Fibroblast of lung (primary cell): ENCODE measurements at regions not wholly inside any gene's neighbourhood (a gene's known extent, or its start where the extent isn't known, plus 50 kb on each side); places are given as distances from the start of the nearest gene placed in this dataset.
A peak's percentile ranks its signal among the peaks of the same experiment; 100 is the strongest.

Source experiments
- DNase-seq, 2 donors: peaks; one replicate each; pipeline versions ENCODE4 v3.0.0 to v3.0.0-alpha.2; 2010; ENCODE audit warnings: low read depth in 2 of 2
- H2AFZ ChIP-seq: 2 replicates; pipeline ENCODE4 v1.5.1; 2012; ENCODE audit warnings: low read length, control low read depth, inconsistent platforms
- H3K27ac ChIP-seq: 2 replicates; pipeline ENCODE4 v1.5.1; 2011; ENCODE audit warnings: low read length, control low read depth; ENCODE audit not compliant: insufficient read depth
- H3K27me3 ChIP-seq: 2 replicates; pipeline ENCODE4 v1.5.1; 2011; ENCODE audit warnings: mild to moderate bottlenecking, low read length; ENCODE audit not compliant: control insufficient read depth, insufficient read depth
- H3K36me3 ChIP-seq: 2 replicates; pipeline ENCODE4 v1.5.1; 2011; ENCODE audit warnings: low read length; ENCODE audit not compliant: control insufficient read depth, insufficient read depth
- H3K4me1 ChIP-seq: 2 replicates; pipeline ENCODE4 v1.5.1; 2011; ENCODE audit warnings: low read length; ENCODE audit not compliant: control insufficient read depth, insufficient read depth; ENCODE audit errors: extremely low read depth
- H3K4me2 ChIP-seq: 2 replicates; pipeline ENCODE4 v1.5.1; 2011; ENCODE audit warnings: low read length, control low read depth; ENCODE audit not compliant: insufficient read depth; ENCODE audit errors: extremely low read depth
- H3K4me3 ChIP-seq, 4 experiments: fragments of 200-600 bp in 1 of 4; sonication (generic) in 1 of 4; replicated peaks in 1 of 4; 2 replicates each; pipeline ENCODE4 v1.5.1; 2011 to 2016; ENCODE audit warnings: low read length in 4 of 4, low read depth in 3 of 4, mild to moderate bottlenecking in 3 of 4, control low read depth in 2 of 4, inconsistent platforms in 1 of 4, mixed read lengths in 1 of 4; ENCODE audit not compliant: insufficient read depth in 1 of 4; ENCODE audit errors: control extremely low read depth in 1 of 4
- H3K79me2 ChIP-seq: 2 replicates; pipeline ENCODE4 v1.5.1; 2012; ENCODE audit warnings: mild to moderate bottlenecking, low read length, inconsistent platforms; ENCODE audit not compliant: control insufficient read depth, insufficient read depth
- H3K9ac ChIP-seq: 2 replicates; pipeline ENCODE4 v1.5.1; 2011; ENCODE audit warnings: mild to moderate bottlenecking, low read length, control low read depth; ENCODE audit not compliant: insufficient read depth
- H3K9me3 ChIP-seq: 2 replicates; pipeline ENCODE4 v1.5.1; 2012; ENCODE audit warnings: low read depth, low read length; ENCODE audit not compliant: control insufficient read depth, insufficient read depth
- H4K20me1 ChIP-seq: 2 replicates; pipeline ENCODE4 v1.5.1; 2011; ENCODE audit warnings: low read length; ENCODE audit not compliant: control insufficient read depth, insufficient read depth; ENCODE audit errors: extremely low read depth
- EZH2 ChIP-seq: IDR thresholded peaks from 2 replicates; pipeline ENCODE4 v1.5.1; 2012; ENCODE audit warnings: low read length, control low read depth, mild to moderate bottlenecking; ENCODE audit errors: missing control alignments
- TF ChIP-seq, protein P1 (sequence below), 2 donors: IDR thresholded peaks in 1 of 2; conservative IDR thresholded peaks in 1 of 2; 1 replicate in 1 of 2; 2 replicates in 1 of 2; pipeline ENCODE4 v1.5.1; 2011 to 2012; ENCODE audit warnings: low read length in 2 of 2, control low read depth in 1 of 2, inconsistent platforms in 1 of 2, low read depth in 1 of 2, mild to moderate bottlenecking in 1 of 2

DNA sequence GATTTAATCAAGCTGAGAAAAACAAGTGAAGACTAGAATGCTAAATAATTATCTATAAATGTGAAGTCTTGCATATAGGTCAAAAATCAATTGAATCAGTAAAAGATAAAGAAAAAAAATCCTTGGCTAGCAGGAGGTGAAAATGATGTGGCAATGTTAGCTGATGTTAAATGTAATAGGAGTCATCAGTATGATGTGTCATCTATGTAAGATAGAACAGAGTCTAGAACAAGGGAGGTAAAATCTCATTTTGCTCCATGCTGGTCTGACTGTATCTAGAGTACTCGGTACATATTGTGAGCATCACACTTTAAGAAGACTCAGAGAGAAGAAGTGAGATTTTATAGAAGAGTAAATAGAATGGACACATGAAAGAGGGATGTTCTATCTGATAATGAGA is 721.2 kb downstream of the ETS1 start:
- TF ChIP-seq, protein P1, sequence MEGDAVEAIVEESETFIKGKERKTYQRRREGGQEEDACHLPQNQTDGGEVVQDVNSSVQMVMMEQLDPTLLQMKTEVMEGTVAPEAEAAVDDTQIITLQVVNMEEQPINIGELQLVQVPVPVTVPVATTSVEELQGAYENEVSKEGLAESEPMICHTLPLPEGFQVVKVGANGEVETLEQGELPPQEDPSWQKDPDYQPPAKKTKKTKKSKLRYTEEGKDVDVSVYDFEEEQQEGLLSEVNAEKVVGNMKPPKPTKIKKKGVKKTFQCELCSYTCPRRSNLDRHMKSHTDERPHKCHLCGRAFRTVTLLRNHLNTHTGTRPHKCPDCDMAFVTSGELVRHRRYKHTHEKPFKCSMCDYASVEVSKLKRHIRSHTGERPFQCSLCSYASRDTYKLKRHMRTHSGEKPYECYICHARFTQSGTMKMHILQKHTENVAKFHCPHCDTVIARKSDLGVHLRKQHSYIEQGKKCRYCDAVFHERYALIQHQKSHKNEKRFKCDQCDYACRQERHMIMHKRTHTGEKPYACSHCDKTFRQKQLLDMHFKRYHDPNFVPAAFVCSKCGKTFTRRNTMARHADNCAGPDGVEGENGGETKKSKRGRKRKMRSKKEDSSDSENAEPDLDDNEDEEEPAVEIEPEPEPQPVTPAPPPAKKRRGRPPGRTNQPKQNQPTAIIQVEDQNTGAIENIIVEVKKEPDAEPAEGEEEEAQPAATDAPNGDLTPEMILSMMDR (conservative IDR thresholded peaks at IDR 0.05 in 1 of 2, IDR thresholded peaks at IDR 0.05 in 1 of 2; ENCODE audit: low read depth in 1 of 2, low read length in 2 of 2): no peak
- H4K20me1 ChIP-seq: no peaks in the 10 kb centered on the region
- H3K4me1 ChIP-seq: no peaks in the 10 kb centered on the region
- no peak overlapping the region for H3K4me3 ChIP-seq
- H2AFZ ChIP-seq: no peak overlapping the region
- no peaks in the 10 kb centered on the region for H3K9me3 ChIP-seq
- H3K79me2 ChIP-seq: no peaks in the 10 kb centered on the region
- no peak overlapping the region for H3K27ac ChIP-seq
- H3K4me2 ChIP-seq: no peak overlapping the region
- H3K27me3 ChIP-seq: no peaks in the 10 kb centered on the region
- H3K36me3 ChIP-seq: no peaks in the 10 kb centered on the region
- no peak for DNase-seq
- H3K9ac ChIP-seq: no peak overlapping the region

DNA sequence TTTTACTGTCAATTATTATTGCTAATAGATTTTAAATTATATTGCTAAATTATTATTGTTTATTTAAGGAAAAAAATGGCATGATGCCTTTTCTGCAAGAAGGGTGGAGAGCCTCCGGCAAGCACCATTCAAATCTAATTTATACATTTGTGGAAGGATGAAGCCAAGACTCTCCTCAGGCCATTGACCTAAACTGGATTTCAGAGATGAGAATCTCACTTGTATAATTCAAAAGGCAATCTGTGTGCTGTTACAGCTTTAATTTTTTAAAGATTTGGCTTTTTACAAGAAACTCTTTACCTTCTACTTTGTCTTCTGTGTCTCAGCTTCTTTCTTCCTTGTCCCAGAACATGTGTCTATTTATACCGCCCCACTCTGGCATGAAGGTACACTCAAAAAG is 722.5 kb downstream of the ETS1 start:
- Histone ChIP-seq H3K4me3 (no peak overlapping the region), H3K9ac (no peak overlapping the region), H3K4me1 (no peaks in the 10 kb centered on the region), H3K27me3 (no peaks in the 10 kb centered on the region), H2AFZ (no peak overlapping the region), H3K36me3 (no peaks in the 10 kb centered on the region), H3K27ac (no peak overlapping the region), H3K4me2 (no peak overlapping the region), H4K20me1 (no peaks in the 10 kb centered on the region), H3K79me2 (no peaks in the 10 kb centered on the region), H3K9me3 (no peaks in the 10 kb centered on the region)
- no peak for DNase-seq
- TF ChIP-seq, protein P1 (conservative IDR thresholded peaks at IDR 0.05 in 1 of 2, IDR thresholded peaks at IDR 0.05 in 1 of 2; ENCODE audit: low read depth in 1 of 2, low read length in 2 of 2): no peak
- no peak for TF ChIP-seq EZH2

DNA sequence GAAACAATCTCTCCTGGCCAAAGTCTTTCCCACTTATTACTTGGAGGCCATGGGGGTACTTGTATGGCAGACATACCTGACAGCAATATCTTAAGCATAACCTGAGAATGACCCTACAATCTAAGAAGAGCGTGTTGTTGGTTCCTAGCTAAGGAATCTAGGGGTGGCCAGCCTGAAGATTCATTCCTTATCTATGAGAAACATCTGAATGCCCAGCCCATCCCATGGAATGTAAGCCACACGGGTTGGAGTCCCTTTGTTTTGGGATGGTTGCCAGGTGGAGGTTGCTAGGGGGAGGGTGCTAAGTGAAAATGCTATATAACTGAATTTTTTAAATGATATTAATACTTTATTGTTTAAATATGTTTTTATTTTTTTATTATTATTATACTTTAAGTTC is 725.0 kb downstream of the ETS1 start:
- Histone ChIP-seq H4K20me1 (no peaks in the 10 kb centered on the region), H3K9ac (no peak overlapping the region), H3K79me2 (no peaks in the 10 kb centered on the region), H2AFZ (no peak overlapping the region), H3K27ac (no peak overlapping the region), H3K27me3 (no peaks in the 10 kb centered on the region), H3K9me3 (no peaks in the 10 kb centered on the region), H3K4me1 (no peaks in the 10 kb centered on the region), H3K36me3 (no peaks in the 10 kb centered on the region), H3K4me3 (no peak overlapping the region), H3K4me2 (no peak overlapping the region)
- DNase-seq: peak in 1 of 2 donors; percentile 7
- TF ChIP-seq, protein P1 (conservative IDR thresholded peaks at IDR 0.05 in 1 of 2, IDR thresholded peaks at IDR 0.05 in 1 of 2; ENCODE audit: low read depth in 1 of 2, low read length in 2 of 2): no peak
- TF ChIP-seq EZH2: no peak
